K562 (cell line): ENCODE measurements at regions not wholly inside any gene's neighbourhood (a gene's known extent, or its start where the extent isn't known, plus 50 kb on each side); places are given as distances from the start of the nearest gene placed in this dataset.
A peak's percentile ranks its signal among the peaks of the same experiment; 100 is the strongest.

Experiments used
- CREM ChIP-seq: IDR thresholded peaks from 2 replicates; pipeline ENCODE4 v1.6.1; 2014; ENCODE audit warnings: antibody characterized with exemption, low read depth
- ELF2 ChIP-seq: fragments of 250-450 bp; sonication (Bioruptor Pico); IDR thresholded peaks from 2 replicates; pipeline ENCODE4 v1.5.0; 2021; ENCODE audit warnings: mild to moderate bottlenecking
- FOXA1 ChIP-seq: fragments of 450-650 bp; IDR thresholded peaks from 2 replicates; pipeline ENCODE4 v1.6.1; 2016; ENCODE audit warnings: mild to moderate bottlenecking, borderline replicate concordance
- HMG20B ChIP-seq: fragments of 250-450 bp; sonication (Bioruptor Pico); IDR thresholded peaks from 2 replicates; pipeline ENCODE4 v1.5.0; 2021; ENCODE audit warnings: mild to moderate bottlenecking
- IFI16 ChIP-seq: fragments of 250-450 bp; sonication (Bioruptor Pico); IDR thresholded peaks from 2 replicates; pipeline ENCODE4 v2.1.2; 2022; ENCODE audit warnings: mild to moderate bottlenecking, inconsistent platforms
- MCM7 ChIP-seq, 2 experiments: fragments of 450-650 bp; IDR thresholded peaks; 2 replicates each; pipeline ENCODE4 v1.6.1; 2016 to 2018
- NFE2 ChIP-seq: IDR thresholded peaks from 2 replicates; pipeline ENCODE4 v1.6.1; 2014; ENCODE audit warnings: antibody characterized with exemption, low read depth
- NRF1 ChIP-seq, 2 experiments: fragments of 450-650 bp; IDR thresholded peaks in 1 of 2; conservative IDR thresholded peaks in 1 of 2; 2 replicates each; pipeline ENCODE4 v1.6.1; 2014; ENCODE audit warnings: mild to moderate bottlenecking in 2 of 2
- NUFIP1 ChIP-seq: fragments of 450-650 bp; IDR thresholded peaks from 2 replicates; pipeline ENCODE4 v1.6.1; 2018; ENCODE audit not compliant: partially characterized antibody
- PCBP1 ChIP-seq: fragments of 200-400 bp; formaldehyde crosslinking; IDR thresholded peaks from 2 replicates; pipeline ENCODE4 v1.6.1; 2018; ENCODE audit warnings: mild to moderate bottlenecking, low read depth, low read length; ENCODE audit not compliant: poor library complexity, severe bottlenecking
- PHF20 ChIP-seq: fragments of 450-650 bp; IDR thresholded peaks from 2 replicates; pipeline ENCODE4 v1.6.1; 2018; ENCODE audit not compliant: partially characterized antibody
- POU5F1 ChIP-seq: fragments of 150-350 bp; IDR thresholded peaks from 2 replicates; pipeline ENCODE4 v1.6.1; 2014; ENCODE audit warnings: borderline replicate concordance, low read length, low read depth, mild to moderate bottlenecking; ENCODE audit not compliant: partially characterized antibody
- PURB ChIP-seq: sonication (generic); formaldehyde crosslinking; IDR thresholded peaks from 2 replicates; pipeline ENCODE4 v1.9.0; 2021; ENCODE audit warnings: low read depth, mild to moderate bottlenecking, missing genetic modification reagents
- RAD51 ChIP-seq: fragments of 450-650 bp; IDR thresholded peaks from 2 replicates; pipeline ENCODE4 v1.7.1; 2016; ENCODE audit warnings: low read depth, mild to moderate bottlenecking, borderline replicate concordance
- SMAD2 ChIP-seq: fragments of 150-350 bp; IDR thresholded peaks from 2 replicates; pipeline ENCODE4 v1.6.1; 2014; ENCODE audit warnings: low read depth, mild to moderate bottlenecking, low read length
- SMARCC2 ChIP-seq: fragments of 450-650 bp; IDR thresholded peaks from 2 replicates; pipeline ENCODE4 v1.6.1; 2017; ENCODE audit warnings: antibody characterized with exemption, moderate library complexity, mild to moderate bottlenecking, low read depth
- SMARCE1 ChIP-seq: fragments of 450-650 bp; IDR thresholded peaks from 2 replicates; pipeline ENCODE4 v1.7.1; 2016; ENCODE audit warnings: mild to moderate bottlenecking
- SRSF9 ChIP-seq: fragments of 200-400 bp; formaldehyde crosslinking; IDR thresholded peaks from 2 replicates; pipeline ENCODE4 v1.6.1; 2017; ENCODE audit warnings: low read depth, low read length, borderline replicate concordance
- TAF1 ChIP-seq: IDR thresholded peaks from 2 replicates; pipeline ENCODE4 v1.6.1; 2011; ENCODE audit warnings: mild to moderate bottlenecking, low read length, moderate library complexity; ENCODE audit not compliant: insufficient read depth, control insufficient read depth, severe bottlenecking; ENCODE audit errors: extremely low read depth
- ZBTB1 ChIP-seq: sonication (generic); formaldehyde crosslinking; IDR thresholded peaks from 2 replicates; pipeline ENCODE4 v1.8.1; 2023; ENCODE audit warnings: missing genetic modification reagents, low read depth, mild to moderate bottlenecking, borderline replicate concordance
- ZC3H4 ChIP-seq: sonication (generic); formaldehyde crosslinking; IDR thresholded peaks from 2 replicates; pipeline ENCODE4 v1.9.0; 2021; ENCODE audit warnings: missing genetic modification reagents, borderline replicate concordance
- ZNF146 ChIP-seq: IDR thresholded peaks from one replicate; pipeline ENCODE4 v1.6.1; 2018; ENCODE audit warnings: missing compliant biosample characterization; ENCODE audit not compliant: unreplicated experiment
- ZNF239 ChIP-seq: fragments of 250-450 bp; sonication (Bioruptor Pico); IDR thresholded peaks from 2 replicates; pipeline ENCODE4 v1.4.0; 2020; ENCODE audit warnings: mild to moderate bottlenecking
- TF ChIP-seq, protein P1 (sequence below): sonication (generic); formaldehyde crosslinking; IDR thresholded peaks from 2 replicates; pipeline ENCODE4 v1.8.1; 2022; ENCODE audit warnings: missing genetic modification reagents
- TF ChIP-seq, protein P2 (sequence below): fragments of 250-450 bp; sonication (Bioruptor Pico); IDR thresholded peaks from 2 replicates; pipeline ENCODE4 v1.8.0; 2022; ENCODE audit warnings: moderate library complexity, mild to moderate bottlenecking, inconsistent platforms
- TF ChIP-seq, protein P3 (sequence below): fragments of 250-450 bp; sonication (Bioruptor Pico); IDR thresholded peaks from 2 replicates; pipeline ENCODE4 v1.5.0; 2021

- no peak for TF ChIP-seq PHF20
- 0 out of 2 replicates have a peak, but pooled peaks have one; percentile 32 for TF ChIP-seq SMARCC2
- TF ChIP-seq PCBP1, result peak; percentile 47
- no peak for TF ChIP-seq MCM7 (IDR thresholded peaks at IDR 0.05)
- no peak for TF ChIP-seq ZNF239 (CRISPR knock-in tag)
- peak in 1 of 2 experiments; percentile 11; a peak in 1 of 4 replicates for TF ChIP-seq NRF1 (conservative IDR thresholded peaks at IDR 0.05 in 1 of 2, IDR thresholded peaks at IDR 0.05 in 1 of 2)
- no peak for TF ChIP-seq SMARCE1
- TF ChIP-seq TAF1, result no peak
- no peak for TF ChIP-seq ZC3H4 (CRISPR knock-in tag)
- no peak for TF ChIP-seq SMAD2
- TF ChIP-seq RAD51, result no peak
- TF ChIP-seq, protein P1, sequence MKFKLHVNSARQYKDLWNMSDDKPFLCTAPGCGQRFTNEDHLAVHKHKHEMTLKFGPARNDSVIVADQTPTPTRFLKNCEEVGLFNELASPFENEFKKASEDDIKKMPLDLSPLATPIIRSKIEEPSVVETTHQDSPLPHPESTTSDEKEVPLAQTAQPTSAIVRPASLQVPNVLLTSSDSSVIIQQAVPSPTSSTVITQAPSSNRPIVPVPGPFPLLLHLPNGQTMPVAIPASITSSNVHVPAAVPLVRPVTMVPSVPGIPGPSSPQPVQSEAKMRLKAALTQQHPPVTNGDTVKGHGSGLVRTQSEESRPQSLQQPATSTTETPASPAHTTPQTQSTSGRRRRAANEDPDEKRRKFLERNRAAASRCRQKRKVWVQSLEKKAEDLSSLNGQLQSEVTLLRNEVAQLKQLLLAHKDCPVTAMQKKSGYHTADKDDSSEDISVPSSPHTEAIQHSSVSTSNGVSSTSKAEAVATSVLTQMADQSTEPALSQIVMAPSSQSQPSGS (CRISPR knock-in tag), result no peak
- TF ChIP-seq CREM, result peak; percentile 59
- no peak for TF ChIP-seq POU5F1
- TF ChIP-seq, protein P2, sequence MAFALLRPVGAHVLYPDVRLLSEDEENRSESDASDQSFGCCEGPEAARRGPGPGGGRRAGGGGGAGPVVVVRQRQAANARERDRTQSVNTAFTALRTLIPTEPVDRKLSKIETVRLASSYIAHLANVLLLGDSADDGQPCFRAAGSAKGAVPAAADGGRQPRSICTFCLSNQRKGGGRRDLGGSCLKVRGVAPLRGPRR (CRISPR knock-in tag), result no peak
- TF ChIP-seq ZBTB1 (CRISPR knock-in tag), result no peak
- TF ChIP-seq IFI16 (CRISPR knock-in tag), result no peak
- no peak for TF ChIP-seq FOXA1
- no peak for TF ChIP-seq NFE2
- TF ChIP-seq, protein P3, sequence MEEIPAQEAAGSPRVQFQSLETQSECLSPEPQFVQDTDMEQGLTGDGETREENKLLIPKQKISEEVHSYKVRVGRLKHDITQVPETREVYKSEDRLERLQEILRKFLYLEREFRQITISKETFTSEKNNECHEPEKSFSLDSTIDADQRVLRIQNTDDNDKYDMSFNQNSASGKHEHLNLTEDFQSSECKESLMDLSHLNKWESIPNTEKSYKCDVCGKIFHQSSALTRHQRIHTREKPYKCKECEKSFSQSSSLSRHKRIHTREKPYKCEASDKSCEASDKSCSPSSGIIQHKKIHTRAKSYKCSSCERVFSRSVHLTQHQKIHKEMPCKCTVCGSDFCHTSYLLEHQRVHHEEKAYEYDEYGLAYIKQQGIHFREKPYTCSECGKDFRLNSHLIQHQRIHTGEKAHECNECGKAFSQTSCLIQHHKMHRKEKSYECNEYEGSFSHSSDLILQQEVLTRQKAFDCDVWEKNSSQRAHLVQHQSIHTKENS (CRISPR knock-in tag), result no peak
- no peak for TF ChIP-seq ELF2 (CRISPR knock-in tag)
- TF ChIP-seq NUFIP1, result no peak
- TF ChIP-seq HMG20B (CRISPR knock-in tag), result no peak
- no peak for TF ChIP-seq SRSF9
- TF ChIP-seq PURB (CRISPR knock-in tag), result no peak
- no peak for TF ChIP-seq ZNF146
These were observed 219.3 kb upstream of the GSE1 start (continued) for GRCh38 chr16:85393674-85394451.
